ENCODE measurements at regions not wholly inside any gene's neighbourhood (a gene's known extent, or its start where the extent isn't known, plus 50 kb on each side); places are given as distances from the start of the nearest gene placed in this dataset.

DNA sequence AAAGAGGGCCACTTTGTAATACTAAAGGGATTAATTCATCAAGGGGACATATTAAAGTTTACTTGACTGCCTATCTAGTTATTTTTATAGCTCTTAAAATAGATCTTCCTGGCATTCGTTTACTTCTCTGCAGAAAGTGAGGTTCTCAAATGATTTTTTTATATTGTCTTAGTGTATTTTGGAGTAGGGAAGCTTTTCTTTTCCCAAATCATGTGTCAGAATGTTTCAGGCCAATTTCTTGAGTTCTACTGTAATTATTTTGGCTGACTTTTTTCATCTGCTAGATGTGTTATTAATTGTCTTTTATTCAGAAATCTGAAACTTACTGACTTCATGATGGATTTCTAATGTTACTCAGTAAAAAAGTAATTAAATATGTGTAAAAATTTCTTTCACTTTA lies 60.2 kb upstream of the FBXL7 start:
- POLR2A ChIA-PET: no interaction called here
- Histone ChIP-seq H3K4me3 (replicated peaks in 1 of 3; ENCODE audit: insufficient read depth in 1 of 3, low read depth in 1 of 3, low read length in 3 of 3) (no peak overlapping the region), H3K4me2 (ENCODE audit: insufficient read depth, low read length) (no peak overlapping the region), H3K9ac (replicated peaks; ENCODE audit: extremely low read depth, insufficient read depth, low read length) (no peak overlapping the region), H2AFZ (ENCODE audit: low read depth, low read length) (no peak overlapping the region), H3K36me3 (ENCODE audit: control insufficient read depth in 2 of 2, extremely low read depth in 1 of 2, insufficient read depth in 2 of 2, low read length in 2 of 2) (no peaks in the 10 kb centered on the region), H3K79me2 (ENCODE audit: control insufficient read depth, insufficient read depth, low read length) (no peaks in the 10 kb centered on the region), H3K9me3 (replicated peaks; ENCODE audit: control insufficient read depth, insufficient read depth, low read length) (no peaks in the 10 kb centered on the region), H3K9me1 (replicated peaks; ENCODE audit: control insufficient read depth, extremely low read depth, insufficient read depth, low read length) (no peaks in the 10 kb centered on the region), H4K20me1 (replicated peaks; ENCODE audit: control insufficient read depth, extremely low read depth, insufficient read depth, low read length) (no peaks in the 10 kb centered on the region), H3K4me1 (ENCODE audit: control insufficient read depth, extremely low read depth, insufficient read depth, low read length) (no peaks in the 10 kb centered on the region), H3K27ac (ENCODE audit: insufficient read depth, low read depth, low read length) (no peak overlapping the region), H3K27me3 (ENCODE audit: control insufficient read depth in 2 of 2, insufficient read depth in 2 of 2, low read length in 2 of 2) (peaks cover 1 to 6% of the 10 kb centered on the region in 2 experiments)
- no peak for FAIRE-seq
- intact Hi-C loops (cut with micrococcal nuclease): no loop called here
- BruUV-seq (replicated peaks): no TSS peak
- DNase-seq (ENCODE audit: low read depth, low spot score): no peak
- TF ChIP-seq MYC (IDR thresholded peaks at IDR 0.05; ENCODE audit: low read depth, low read length) (no peak), POLR2A (IDR thresholded peaks at IDR 0.05; ENCODE audit: low read depth, low read length) (no peak), EZH2 (IDR thresholded peaks at IDR 0.05; ENCODE audit: borderline replicate concordance, low read depth, low read length, severe bottlenecking) (no peak), FOS (IDR thresholded peaks at IDR 0.05; ENCODE audit: borderline replicate concordance, insufficient read depth, low read length) (no peak), JUN (IDR thresholded peaks at IDR 0.05; ENCODE audit: borderline replicate concordance, insufficient read depth, insufficient read length, low read depth) (no peak), POLR2AphosphoS5 (IDR thresholded peaks at IDR 0.05; ENCODE audit: insufficient read depth, low read depth, low read length) (no peak), GATA2 (IDR thresholded peaks at IDR 0.05; ENCODE audit: insufficient read depth, insufficient read length, low read depth, low read length) (no peak)
- TF ChIP-seq, protein P1, sequence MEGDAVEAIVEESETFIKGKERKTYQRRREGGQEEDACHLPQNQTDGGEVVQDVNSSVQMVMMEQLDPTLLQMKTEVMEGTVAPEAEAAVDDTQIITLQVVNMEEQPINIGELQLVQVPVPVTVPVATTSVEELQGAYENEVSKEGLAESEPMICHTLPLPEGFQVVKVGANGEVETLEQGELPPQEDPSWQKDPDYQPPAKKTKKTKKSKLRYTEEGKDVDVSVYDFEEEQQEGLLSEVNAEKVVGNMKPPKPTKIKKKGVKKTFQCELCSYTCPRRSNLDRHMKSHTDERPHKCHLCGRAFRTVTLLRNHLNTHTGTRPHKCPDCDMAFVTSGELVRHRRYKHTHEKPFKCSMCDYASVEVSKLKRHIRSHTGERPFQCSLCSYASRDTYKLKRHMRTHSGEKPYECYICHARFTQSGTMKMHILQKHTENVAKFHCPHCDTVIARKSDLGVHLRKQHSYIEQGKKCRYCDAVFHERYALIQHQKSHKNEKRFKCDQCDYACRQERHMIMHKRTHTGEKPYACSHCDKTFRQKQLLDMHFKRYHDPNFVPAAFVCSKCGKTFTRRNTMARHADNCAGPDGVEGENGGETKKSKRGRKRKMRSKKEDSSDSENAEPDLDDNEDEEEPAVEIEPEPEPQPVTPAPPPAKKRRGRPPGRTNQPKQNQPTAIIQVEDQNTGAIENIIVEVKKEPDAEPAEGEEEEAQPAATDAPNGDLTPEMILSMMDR (IDR thresholded peaks at IDR 0.05; ENCODE audit: extremely low read depth in 1 of 2, insufficient read depth in 1 of 2, low read depth in 1 of 2, low read length in 2 of 2): no peak
- TF ChIP-seq, protein P2, sequence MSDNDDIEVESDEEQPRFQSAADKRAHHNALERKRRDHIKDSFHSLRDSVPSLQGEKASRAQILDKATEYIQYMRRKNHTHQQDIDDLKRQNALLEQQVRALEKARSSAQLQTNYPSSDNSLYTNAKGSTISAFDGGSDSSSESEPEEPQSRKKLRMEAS (IDR thresholded peaks at IDR 0.05; ENCODE audit: insufficient read depth, insufficient read length): no peak
- dilution Hi-C loops (cut with MboI; ENCODE audit: extremely low pct_ligation_motif_present, low sequenced_read_pairs): no loop called here
- CTCF ChIA-PET: no interaction called here

All from endothelial cell of umbilical vein (primary cell).